ENCODE measurements at regions not wholly inside any gene's neighbourhood (a gene's known extent, or its start where the extent isn't known, plus 50 kb on each side); places are given as distances from the start of the nearest gene placed in this dataset.
"Not testable (repeated sequence)": the region's sequence is repeated elsewhere in the genome, so short reads cannot be mapped to it uniquely, and the experiment has no call there.

- no peak overlapping the region for H3K27ac ChIP-seq
These were observed 54.9 kb upstream of the ZNF678 start for GRCh38 chr1:227508431-227508830.

GRCh38 chr1:227506490-227507393 lies 56.6 kb upstream of the ZNF678 start:
- 93 to 94% methylated on average over 8 to 11 of the region's 30 CpGs; no CpG with 5 or more reads in 3 of the 5 donors for WGBS, 5 donors
- not testable (repeated sequence) for DNase-seq

More at GRCh38 chr1:227508431-227508830, 54.9 kb upstream of the ZNF678 start:
- H3K4me3 ChIP-seq: no peak overlapping the region
- TF ChIP-seq POLR2A (IDR thresholded peaks at IDR 0.05) (no peak), POLR2AphosphoS5 (IDR thresholded peaks at IDR 0.05) (no peak), EP300 (IDR thresholded peaks at IDR 0.05) (no peak), CTCF (IDR thresholded peaks at IDR 0.05) (no peak)
- H3K4me1 ChIP-seq: no peaks in the 10 kb centered on the region
- 78 to 91% (median 90%) methylated on average over 2 of the region's 2 CpGs for WGBS, 5 donors
- no peaks in the 10 kb centered on the region for H3K9me3 ChIP-seq
- no peaks in the 10 kb centered on the region for H3K36me3 ChIP-seq
- H3K27me3 ChIP-seq: peaks cover 0 to 19% (median 0%) of the 10 kb centered on the region in 3 donors
- no peak for DNase-seq
- intact Hi-C loops (cut with DNase I; ENCODE audit: low total_unique reads): no loop called here

GRCh38 chr1:227496045-227496444 lies 67.3 kb upstream of the ZNF678 start:
- H3K36me3 ChIP-seq; DNase-seq; H3K27me3 ChIP-seq; intact Hi-C loops (cut with DNase I; ENCODE audit: low total_unique reads); H3K4me1 ChIP-seq; H3K27ac ChIP-seq; H3K4me3 ChIP-seq; H3K9me3 ChIP-seq: not testable (repeated sequence)
- WGBS, 5 donors: 80 to 96% (median 86%) methylated on average over 1 to 2 of the region's 5 CpGs; no CpG with 5 or more reads in 1 of the 5 donors

More at GRCh38 chr1:227506490-227507393, 56.6 kb upstream of the ZNF678 start:
- H3K9me3 ChIP-seq; intact Hi-C loops (cut with DNase I; ENCODE audit: low total_unique reads); H3K4me1 ChIP-seq; H3K27ac ChIP-seq; H3K36me3 ChIP-seq; H3K4me3 ChIP-seq: not testable (repeated sequence)
- peaks cover 0 to 19% (median 0%) of the 10 kb centered on the region in 3 donors for H3K27me3 ChIP-seq

- H3K9me3 ChIP-seq; H3K36me3 ChIP-seq; DNase-seq; H3K27me3 ChIP-seq; H3K27ac ChIP-seq; H3K4me1 ChIP-seq; intact Hi-C loops (cut with DNase I; ENCODE audit: low total_unique reads); H3K4me3 ChIP-seq: not testable (repeated sequence)
- 0 to 60% (median 47%) methylated on average over 1 to 2 of the region's 14 CpGs for whole genome bisulfite sequencing, 5 donors
These were observed 69.3 kb upstream of the ZNF678 start for GRCh38 chr1:227493863-227494551.

- DNase-seq: no peak
These were observed 72.9 kb upstream of the ZNF678 start for GRCh38 chr1:227490478-227490877.

More at GRCh38 chr1:227490478-227490877, 72.9 kb upstream of the ZNF678 start:
- intact Hi-C loops (cut with DNase I; ENCODE audit: low total_unique reads): no loop called here
- 81 to 97% (median 92%) methylated on average over 4 to 5 of the region's 5 CpGs for WGBS, 5 donors
- TF ChIP-seq CTCF (IDR thresholded peaks at IDR 0.05): no peak
- no peak for TF ChIP-seq POLR2A (IDR thresholded peaks at IDR 0.05)
- TF ChIP-seq POLR2AphosphoS5 (IDR thresholded peaks at IDR 0.05): no peak
- no peak for TF ChIP-seq EP300 (IDR thresholded peaks at IDR 0.05)
- Histone ChIP-seq H3K9me3 (peaks cover 0 to 5% (median 0%) of the 10 kb centered on the region in 4 donors), H3K36me3 (no peaks in the 10 kb centered on the region), H3K27ac (no peak overlapping the region), H3K27me3 (no peaks in the 10 kb centered on the region), H3K4me1 (no peaks in the 10 kb centered on the region), H3K4me3 (no peak overlapping the region)

All from stomach (tissue), 8 donors.